ENCODE measurements at regions not wholly inside any gene's neighbourhood (a gene's known extent, or its start where the extent isn't known, plus 50 kb on each side); places are given as distances from the start of the nearest gene placed in this dataset.
"Not testable (repeated sequence)": the region's sequence is repeated elsewhere in the genome, so short reads cannot be mapped to it uniquely, and the experiment has no call there.

DNA sequence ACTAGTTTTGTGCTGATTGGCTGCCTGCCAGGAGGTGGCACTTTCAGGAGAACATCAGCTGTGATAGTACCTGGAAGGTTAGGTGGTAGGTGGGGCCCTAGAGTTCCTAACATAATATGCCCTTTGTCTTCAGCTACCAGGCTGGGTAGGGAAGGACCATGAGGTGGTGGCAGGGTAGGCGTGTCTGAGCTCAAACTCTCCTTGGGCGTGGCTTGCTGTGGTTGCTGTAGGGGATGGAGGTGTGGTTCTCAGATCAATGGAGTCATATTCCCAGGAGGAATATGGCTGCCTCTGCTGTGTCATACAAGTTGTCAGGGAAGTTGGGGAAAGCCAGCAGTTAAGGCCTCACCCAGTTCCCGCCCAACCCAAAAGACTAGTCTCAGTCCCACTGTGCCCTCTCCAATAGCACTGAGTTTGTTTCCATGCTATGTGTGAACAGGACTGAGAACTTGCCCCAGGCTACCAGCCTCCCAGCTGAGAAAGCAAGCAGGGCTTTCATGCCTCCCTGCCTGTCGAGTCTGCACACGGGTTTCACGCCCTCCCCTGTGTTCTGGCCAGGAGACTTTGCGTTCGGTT, 107.7 kb downstream of the CHCHD4 start:
- H3K27me3 ChIP-seq (ENCODE audit: control insufficient read depth in 1 of 2, insufficient read depth in 2 of 2, low read length in 2 of 2), result no peaks in the 10 kb centered on the region

DNA sequence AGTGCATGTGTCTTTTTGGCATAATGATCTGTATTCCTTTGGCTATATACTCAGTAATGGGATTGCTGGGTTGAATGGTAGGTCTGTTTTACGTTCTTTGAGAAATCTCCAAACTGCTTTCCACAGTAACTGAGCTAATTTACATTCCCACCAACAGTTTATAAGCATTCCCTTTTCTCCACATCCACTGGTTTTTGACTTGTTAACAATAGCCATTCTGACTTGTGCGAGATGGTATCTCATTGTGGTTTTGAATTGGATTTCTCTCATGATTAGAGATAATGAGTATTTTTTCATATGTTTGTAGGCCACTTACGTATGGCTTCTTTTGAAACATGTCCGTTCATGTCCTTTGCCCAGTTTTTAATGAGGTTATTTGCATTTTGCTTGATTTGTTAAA, 117.7 kb downstream of the CHCHD4 start:
- Histone ChIP-seq H3K36me3 (ENCODE audit: control insufficient read depth in 1 of 2, insufficient read depth in 2 of 2, low read length in 2 of 2) (no peaks in the 10 kb centered on the region), H3K9ac (ENCODE audit: low read depth in 1 of 2, low read length in 2 of 2) (no peak overlapping the region), H3K4me3 (ENCODE audit: low read depth in 1 of 2, low read length in 2 of 2) (no peak overlapping the region), H3K27ac (ENCODE audit: low read depth, low read length) (no peak overlapping the region), H3K9me3 (ENCODE audit: control insufficient read depth in 1 of 2, low read length in 2 of 2) (no peaks in the 10 kb centered on the region), H3K4me1 (ENCODE audit: control insufficient read depth in 1 of 2, insufficient read depth in 2 of 2, low read length in 2 of 2) (no peaks in the 10 kb centered on the region), H3K27me3 (ENCODE audit: control insufficient read depth in 1 of 2, insufficient read depth in 2 of 2, low read length in 2 of 2) (no peaks in the 10 kb centered on the region)

More for the DNA sequence above, 107.7 kb downstream of the CHCHD4 start:
- peaks cover 0 to 4% of the 10 kb centered on the region in 2 donors for H3K9me3 ChIP-seq (ENCODE audit: control insufficient read depth in 1 of 2, low read length in 2 of 2)
- no peaks in the 10 kb centered on the region for H3K36me3 ChIP-seq (ENCODE audit: control insufficient read depth in 1 of 2, insufficient read depth in 2 of 2, low read length in 2 of 2)
- no peak overlapping the region for H3K4me3 ChIP-seq (ENCODE audit: low read depth in 1 of 2, low read length in 2 of 2)
- peaks cover 5 to 8% of the 10 kb centered on the region in 2 donors for H3K4me1 ChIP-seq (ENCODE audit: control insufficient read depth in 1 of 2, insufficient read depth in 2 of 2, low read length in 2 of 2)
- no peak overlapping the region for H3K27ac ChIP-seq (ENCODE audit: low read depth, low read length)
- H3K9ac ChIP-seq (ENCODE audit: low read depth in 1 of 2, low read length in 2 of 2), result no peak overlapping the region

DNA sequence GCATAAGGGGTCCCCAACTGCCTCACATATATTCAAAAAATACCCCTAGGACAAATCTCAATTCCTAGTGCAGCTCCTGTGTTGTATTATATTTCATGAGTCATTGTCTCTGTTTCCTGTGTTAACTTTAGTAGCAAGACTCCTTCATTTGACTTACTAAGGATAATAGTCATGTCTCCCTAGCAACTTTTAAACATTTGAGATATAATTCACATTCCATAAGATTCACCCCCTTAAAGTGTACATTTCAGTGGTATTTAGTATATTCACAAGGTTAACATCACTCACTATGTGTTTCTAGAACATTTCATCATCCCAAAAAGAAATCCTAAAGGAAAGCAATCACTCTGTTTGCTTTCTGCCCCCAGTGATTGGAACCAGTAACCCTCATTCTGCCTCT, 121.3 kb upstream of the WNT7A start:
- Histone ChIP-seq H3K27ac (ENCODE audit: low read depth, low read length) (no peak overlapping the region), H3K36me3 (ENCODE audit: control insufficient read depth in 1 of 2, insufficient read depth in 2 of 2, low read length in 2 of 2) (no peaks in the 10 kb centered on the region), H3K4me3 (ENCODE audit: low read depth in 1 of 2, low read length in 2 of 2) (no peak overlapping the region), H3K9ac (ENCODE audit: low read depth in 1 of 2, low read length in 2 of 2) (no peak overlapping the region), H3K27me3 (ENCODE audit: control insufficient read depth in 1 of 2, insufficient read depth in 2 of 2, low read length in 2 of 2) (no peaks in the 10 kb centered on the region), H3K4me1 (ENCODE audit: control insufficient read depth in 1 of 2, insufficient read depth in 2 of 2, low read length in 2 of 2) (no peaks in the 10 kb centered on the region), H3K9me3 (ENCODE audit: control insufficient read depth in 1 of 2, low read length in 2 of 2) (no peaks in the 10 kb centered on the region)

- H3K4me1 ChIP-seq (ENCODE audit: control insufficient read depth in 1 of 2, insufficient read depth in 2 of 2, low read length in 2 of 2), result no peaks in the 10 kb centered on the region
Measured at GRCh38 chr3:14000556-14000955, 120.7 kb upstream of the WNT7A start.

GRCh38 chr3:13998831-13999230, 119.0 kb upstream of the WNT7A start:
- Histone ChIP-seq H3K36me3 (ENCODE audit: control insufficient read depth in 1 of 2, insufficient read depth in 2 of 2, low read length in 2 of 2) (no peaks in the 10 kb centered on the region), H3K9ac (ENCODE audit: low read depth in 1 of 2, low read length in 2 of 2) (no peak overlapping the region), H3K4me3 (ENCODE audit: low read depth in 1 of 2, low read length in 2 of 2) (no peak overlapping the region), H3K27me3 (ENCODE audit: control insufficient read depth in 1 of 2, insufficient read depth in 2 of 2, low read length in 2 of 2) (no peaks in the 10 kb centered on the region), H3K4me1 (ENCODE audit: control insufficient read depth in 1 of 2, insufficient read depth in 2 of 2, low read length in 2 of 2) (no peaks in the 10 kb centered on the region), H3K27ac (ENCODE audit: low read depth, low read length) (no peak overlapping the region), H3K9me3 (ENCODE audit: control insufficient read depth in 1 of 2, low read length in 2 of 2) (no peaks in the 10 kb centered on the region)

More at GRCh38 chr3:14000556-14000955, 120.7 kb upstream of the WNT7A start:
- H3K27me3 ChIP-seq (ENCODE audit: control insufficient read depth in 1 of 2, insufficient read depth in 2 of 2, low read length in 2 of 2), result no peaks in the 10 kb centered on the region
- H3K9ac ChIP-seq (ENCODE audit: low read depth in 1 of 2, low read length in 2 of 2), result no peak overlapping the region
- H3K9me3 ChIP-seq (ENCODE audit: control insufficient read depth in 1 of 2, low read length in 2 of 2), result no peaks in the 10 kb centered on the region
- H3K4me3 ChIP-seq (ENCODE audit: low read depth in 1 of 2, low read length in 2 of 2), result no peak overlapping the region
- H3K36me3 ChIP-seq (ENCODE audit: control insufficient read depth in 1 of 2, insufficient read depth in 2 of 2, low read length in 2 of 2), result no peaks in the 10 kb centered on the region
- no peak overlapping the region for H3K27ac ChIP-seq (ENCODE audit: low read depth, low read length)

DNA sequence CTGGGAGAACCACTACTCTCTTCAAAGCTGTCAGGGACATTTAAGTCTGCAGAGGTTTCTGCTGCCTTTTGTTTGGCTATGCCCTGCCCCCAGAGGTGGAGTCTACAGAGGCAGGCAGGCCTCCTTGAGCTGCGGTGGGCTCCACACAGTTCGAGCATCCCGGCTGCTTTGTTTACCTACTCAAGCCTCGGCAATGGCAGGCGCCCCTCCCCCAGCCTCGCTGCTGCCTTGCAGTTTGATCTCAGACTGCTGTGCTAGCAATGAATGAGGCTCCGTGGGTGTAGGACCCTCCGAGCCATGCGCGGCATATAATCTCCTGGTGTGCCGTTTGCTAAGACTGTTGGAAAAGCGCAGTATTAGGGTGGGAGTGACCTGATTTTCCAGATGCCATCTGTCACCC, 115.3 kb upstream of the WNT7A start:
- not testable (repeated sequence) for H3K9ac ChIP-seq (ENCODE audit: low read depth in 1 of 2, low read length in 2 of 2); H3K27me3 ChIP-seq (ENCODE audit: control insufficient read depth in 1 of 2, insufficient read depth in 2 of 2, low read length in 2 of 2); H3K4me3 ChIP-seq (ENCODE audit: low read depth in 1 of 2, low read length in 2 of 2); H3K9me3 ChIP-seq (ENCODE audit: control insufficient read depth in 1 of 2, low read length in 2 of 2); H3K27ac ChIP-seq (ENCODE audit: low read depth, low read length); H3K36me3 ChIP-seq (ENCODE audit: control insufficient read depth in 1 of 2, insufficient read depth in 2 of 2, low read length in 2 of 2); H3K4me1 ChIP-seq (ENCODE audit: control insufficient read depth in 1 of 2, insufficient read depth in 2 of 2, low read length in 2 of 2)

DNA sequence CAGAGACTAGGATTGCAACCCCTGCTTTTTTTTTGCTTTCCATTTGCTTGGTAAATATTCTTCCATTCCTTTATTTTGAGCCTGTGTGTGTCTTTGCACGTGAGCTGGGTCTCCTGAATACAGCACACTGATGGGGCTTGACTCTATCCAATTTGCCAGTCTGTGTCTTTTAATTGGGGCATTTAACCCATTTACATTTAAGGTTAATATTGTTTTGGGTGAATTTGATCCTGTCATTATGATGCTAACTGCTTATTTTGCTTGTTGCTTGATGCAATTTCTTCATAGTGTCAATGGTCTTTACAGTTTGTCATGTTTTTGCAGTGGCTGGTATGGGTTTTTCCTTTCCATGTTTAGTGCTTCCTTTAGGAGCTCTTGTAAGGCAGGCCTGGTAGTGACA, 109.1 kb upstream of the WNT7A start:
- H3K4me1 ChIP-seq (ENCODE audit: control insufficient read depth in 1 of 2, insufficient read depth in 2 of 2, low read length in 2 of 2); H3K4me3 ChIP-seq (ENCODE audit: low read depth in 1 of 2, low read length in 2 of 2); H3K9me3 ChIP-seq (ENCODE audit: control insufficient read depth in 1 of 2, low read length in 2 of 2); H3K27me3 ChIP-seq (ENCODE audit: control insufficient read depth in 1 of 2, insufficient read depth in 2 of 2, low read length in 2 of 2); H3K36me3 ChIP-seq (ENCODE audit: control insufficient read depth in 1 of 2, insufficient read depth in 2 of 2, low read length in 2 of 2); H3K27ac ChIP-seq (ENCODE audit: low read depth, low read length); H3K9ac ChIP-seq (ENCODE audit: low read depth in 1 of 2, low read length in 2 of 2): not testable (repeated sequence)

- Histone ChIP-seq H3K4me1 (ENCODE audit: control insufficient read depth in 1 of 2, insufficient read depth in 2 of 2, low read length in 2 of 2) (no peaks in the 10 kb centered on the region), H3K36me3 (ENCODE audit: control insufficient read depth in 1 of 2, insufficient read depth in 2 of 2, low read length in 2 of 2) (no peaks in the 10 kb centered on the region), H3K9ac (ENCODE audit: low read depth in 1 of 2, low read length in 2 of 2) (no peak overlapping the region), H3K4me3 (ENCODE audit: low read depth in 1 of 2, low read length in 2 of 2) (no peak overlapping the region), H3K27ac (ENCODE audit: low read depth, low read length) (no peak overlapping the region), H3K27me3 (ENCODE audit: control insufficient read depth in 1 of 2, insufficient read depth in 2 of 2, low read length in 2 of 2) (no peaks in the 10 kb centered on the region), H3K9me3 (ENCODE audit: control insufficient read depth in 1 of 2, low read length in 2 of 2) (peaks cover 8 to 10% of the 10 kb centered on the region in 2 donors)
Measured at GRCh38 chr3:13976469-13976868, 96.6 kb upstream of the WNT7A start.

DNA sequence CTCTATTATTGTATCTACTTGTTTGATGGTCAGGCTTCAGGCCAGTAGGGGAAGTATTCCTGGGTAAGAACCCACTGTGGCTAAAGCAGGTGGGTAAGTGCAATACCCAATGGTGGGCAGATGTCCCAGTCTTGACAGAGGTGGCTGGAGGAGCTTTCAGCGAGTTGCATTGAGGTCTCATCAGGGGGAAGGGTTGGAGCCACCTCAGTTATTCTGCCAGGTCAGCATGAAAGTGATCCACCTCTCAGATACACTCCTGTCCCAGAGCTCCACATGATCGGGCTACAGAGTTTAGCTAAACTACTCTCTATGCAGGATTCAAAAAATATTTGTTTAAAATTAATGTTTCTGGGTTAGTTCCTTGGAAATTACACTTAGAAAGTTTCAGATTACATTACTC, 95.8 kb upstream of the WNT7A start:
- Histone ChIP-seq H3K4me1 (ENCODE audit: control insufficient read depth in 1 of 2, insufficient read depth in 2 of 2, low read length in 2 of 2) (no peaks in the 10 kb centered on the region), H3K9ac (ENCODE audit: low read depth in 1 of 2, low read length in 2 of 2) (no peak overlapping the region), H3K36me3 (ENCODE audit: control insufficient read depth in 1 of 2, insufficient read depth in 2 of 2, low read length in 2 of 2) (no peaks in the 10 kb centered on the region), H3K27ac (ENCODE audit: low read depth, low read length) (no peak overlapping the region), H3K27me3 (ENCODE audit: control insufficient read depth in 1 of 2, insufficient read depth in 2 of 2, low read length in 2 of 2) (no peaks in the 10 kb centered on the region), H3K4me3 (ENCODE audit: low read depth in 1 of 2, low read length in 2 of 2) (no peak overlapping the region), H3K9me3 (ENCODE audit: control insufficient read depth in 1 of 2, low read length in 2 of 2) (peaks cover 9 to 10% of the 10 kb centered on the region in 2 donors)

DNA sequence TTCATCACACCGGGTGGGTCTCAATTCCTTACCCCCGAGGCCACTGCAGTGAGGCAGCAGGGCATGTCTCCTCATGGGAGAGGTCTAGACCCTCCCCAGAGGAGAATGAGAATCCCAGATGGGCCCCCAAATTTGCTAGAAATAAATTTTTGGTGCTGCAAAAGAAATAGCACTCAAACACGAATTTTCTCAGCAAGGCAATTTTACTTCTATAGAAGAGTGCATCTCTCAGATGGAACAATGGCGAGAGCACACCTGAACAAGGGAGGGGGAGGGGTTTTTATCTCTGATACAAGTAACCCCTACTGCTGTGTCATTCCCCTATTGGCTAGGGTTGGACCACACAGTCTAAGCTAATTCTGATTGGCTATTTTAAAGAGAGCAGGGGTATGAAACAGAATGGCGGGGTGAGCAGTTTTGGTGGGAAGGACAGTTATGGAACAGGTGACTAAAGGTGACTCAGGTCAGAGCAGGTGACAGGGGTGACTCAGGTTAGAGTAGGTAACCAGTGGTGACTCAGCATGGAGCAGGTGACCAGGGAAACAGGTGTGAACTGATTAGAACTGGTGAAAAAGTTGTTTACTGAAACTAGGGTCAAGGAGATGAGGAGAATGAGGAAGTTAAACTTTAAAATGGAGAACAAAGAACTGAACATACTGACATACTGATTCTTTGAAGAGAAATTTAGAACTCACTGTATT, 93.0 kb upstream of the WNT7A start:
- Histone ChIP-seq H3K4me1 (ENCODE audit: control insufficient read depth in 1 of 2, insufficient read depth in 2 of 2, low read length in 2 of 2) (no peaks in the 10 kb centered on the region), H3K36me3 (ENCODE audit: control insufficient read depth in 1 of 2, insufficient read depth in 2 of 2, low read length in 2 of 2) (no peaks in the 10 kb centered on the region), H3K27ac (ENCODE audit: low read depth, low read length) (no peak overlapping the region), H3K4me3 (ENCODE audit: low read depth in 1 of 2, low read length in 2 of 2) (no peak overlapping the region), H3K27me3 (ENCODE audit: control insufficient read depth in 1 of 2, insufficient read depth in 2 of 2, low read length in 2 of 2) (no peaks in the 10 kb centered on the region), H3K9me3 (ENCODE audit: control insufficient read depth in 1 of 2, low read length in 2 of 2) (peaks cover 10 to 13% of the 10 kb centered on the region in 2 donors), H3K9ac (ENCODE audit: low read depth in 1 of 2, low read length in 2 of 2) (no peak overlapping the region)
